Adipocyte (in vitro differentiated cells): ENCODE measurements at regions not wholly inside any gene's neighbourhood (a gene's known extent, or its start where the extent isn't known, plus 50 kb on each side); places are given as distances from the start of the nearest gene placed in this dataset.

Experiments
- DNase-seq: peaks from one replicate; pipeline ENCODE4 v3.0.0-alpha.2; 2015; ENCODE audit warnings: low read depth
- H3K27me3 ChIP-seq: replicated peaks from 2 replicates; pipeline ENCODE4 v1.7.0; 2013; ENCODE audit warnings: mild to moderate bottlenecking, low read length, moderate library complexity; ENCODE audit not compliant: control insufficient read depth, insufficient read depth
- H3K36me3 ChIP-seq: 2 replicates; pipeline ENCODE4 v1.7.0; 2013; ENCODE audit warnings: low read length, mild to moderate bottlenecking, moderate library complexity; ENCODE audit not compliant: control insufficient read depth, insufficient read depth, severe bottlenecking
- H3K4me1 ChIP-seq: 2 replicates; pipeline ENCODE4 v1.7.0; 2013; ENCODE audit warnings: mild to moderate bottlenecking, low read length, moderate library complexity; ENCODE audit not compliant: control insufficient read depth, insufficient read depth
- H3K4me3 ChIP-seq: 2 replicates; pipeline ENCODE4 v1.7.0; 2013; ENCODE audit warnings: mild to moderate bottlenecking, low read length, moderate library complexity
- H3K9ac ChIP-seq: 2 replicates; pipeline ENCODE4 v1.7.0; 2013; ENCODE audit warnings: mild to moderate bottlenecking, low read length, moderate library complexity
- H3K9me3 ChIP-seq: 2 replicates; pipeline ENCODE4 v1.7.0; 2013; ENCODE audit warnings: mild to moderate bottlenecking, low read length, moderate library complexity; ENCODE audit not compliant: control insufficient read depth

GRCh38 chr2:16496426-16497388 is 168.9 kb downstream of the CYRIA start:
- H3K9ac ChIP-seq: no peak overlapping the region
- H3K4me3 ChIP-seq: no peak overlapping the region
- H3K4me1 ChIP-seq: peaks cover 6% of the 10 kb centered on the region
- peaks cover 22% of the 10 kb centered on the region for H3K27me3 ChIP-seq
- no peaks in the 10 kb centered on the region for H3K36me3 ChIP-seq
- no peaks in the 10 kb centered on the region for H3K9me3 ChIP-seq
- no peak for DNase-seq

- peaks cover 22% of the 10 kb centered on the region for H3K27me3 ChIP-seq
- H3K4me1 ChIP-seq: peaks cover 6% of the 10 kb centered on the region
- no peak overlapping the region for H3K4me3 ChIP-seq
- no peak for DNase-seq
- no peaks in the 10 kb centered on the region for H3K9me3 ChIP-seq
- H3K36me3 ChIP-seq: no peaks in the 10 kb centered on the region
- H3K9ac ChIP-seq: no peak overlapping the region
Observed at GRCh38 chr2:16495509-16496208, 170.0 kb downstream of the CYRIA start.

- H3K9ac ChIP-seq: no peak overlapping the region
- peaks cover 6% of the 10 kb centered on the region for H3K4me1 ChIP-seq
- no peak for DNase-seq
Observed at GRCh38 chr2:16494836-16495508, 170.7 kb downstream of the CYRIA start.

DNA sequence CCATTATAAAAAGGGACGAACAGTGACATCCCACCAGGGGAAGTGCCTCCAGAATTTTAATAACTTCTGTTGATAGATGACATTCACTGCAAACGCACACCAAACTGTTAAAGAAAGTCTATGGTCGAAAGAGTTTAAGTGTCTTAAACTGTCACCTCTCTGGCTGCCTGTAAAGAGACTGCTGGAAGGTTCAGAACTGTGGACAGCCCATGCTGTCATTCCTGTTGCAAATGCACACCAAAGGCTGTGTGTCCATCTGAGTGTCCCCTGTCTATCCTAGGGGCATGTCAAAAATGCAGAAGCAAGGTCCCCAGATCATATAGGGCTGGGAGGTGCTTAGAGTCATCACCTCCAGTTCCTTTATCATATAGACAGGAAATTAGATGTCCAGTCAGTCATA is 171.8 kb downstream of the CYRIA start:
- H3K9ac ChIP-seq: no peak overlapping the region
- no peak overlapping the region for H3K4me3 ChIP-seq
- no peaks in the 10 kb centered on the region for H3K9me3 ChIP-seq
- DNase-seq: no peak
- H3K36me3 ChIP-seq: no peaks in the 10 kb centered on the region
- peaks cover 6% of the 10 kb centered on the region for H3K4me1 ChIP-seq
- H3K27me3 ChIP-seq: peaks cover 15% of the 10 kb centered on the region

More at GRCh38 chr2:16494836-16495508, 170.7 kb downstream of the CYRIA start:
- Histone ChIP-seq H3K4me3 (no peak overlapping the region), H3K9me3 (no peaks in the 10 kb centered on the region), H3K27me3 (peaks cover 22% of the 10 kb centered on the region), H3K36me3 (no peaks in the 10 kb centered on the region)

DNA sequence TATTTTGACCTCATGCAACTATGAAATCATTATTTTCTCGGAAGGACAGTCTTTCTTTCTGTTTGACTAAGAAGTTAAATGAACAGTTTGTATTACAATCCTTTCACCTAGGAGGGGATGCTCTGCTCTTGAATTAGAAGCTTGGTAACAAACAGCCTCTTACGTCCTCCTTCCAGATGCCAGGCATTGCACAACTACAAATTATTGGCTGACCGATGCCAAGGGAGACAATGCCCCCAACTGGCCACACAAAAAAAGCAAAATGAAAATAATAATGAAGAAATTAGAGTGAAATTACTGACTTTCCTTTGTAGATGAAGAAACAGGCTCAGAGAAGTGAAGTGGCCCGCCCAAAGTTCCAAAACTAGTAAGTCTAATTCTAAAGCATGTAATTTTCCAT is 177.9 kb downstream of the CYRIA start:
- Histone ChIP-seq H3K9me3 (no peaks in the 10 kb centered on the region), H3K4me1 (no peaks in the 10 kb centered on the region), H3K9ac (no peak overlapping the region), H3K36me3 (no peaks in the 10 kb centered on the region), H3K4me3 (no peak overlapping the region), H3K27me3 (peaks cover 11% of the 10 kb centered on the region)
- DNase-seq: peak; percentile 11

- no peak overlapping the region for H3K4me3 ChIP-seq
- H3K27me3 ChIP-seq: peaks cover 11% of the 10 kb centered on the region
- no peak overlapping the region for H3K9ac ChIP-seq
- no peaks in the 10 kb centered on the region for H3K4me1 ChIP-seq
- no peaks in the 10 kb centered on the region for H3K9me3 ChIP-seq
- DNase-seq: no peak
- no peaks in the 10 kb centered on the region for H3K36me3 ChIP-seq
Observed at GRCh38 chr2:16485251-16485650, 180.4 kb downstream of the CYRIA start.

GRCh38 chr2:16482460-16482859 is 183.2 kb downstream of the CYRIA start:
- DNase-seq: no peak
- Histone ChIP-seq H3K4me3 (no peak overlapping the region), H3K9me3 (no peaks in the 10 kb centered on the region), H3K4me1 (no peaks in the 10 kb centered on the region), H3K36me3 (no peaks in the 10 kb centered on the region), H3K27me3 (peaks cover 11% of the 10 kb centered on the region), H3K9ac (no peak overlapping the region)

GRCh38 chr2:16481351-16481750 is 184.3 kb downstream of the CYRIA start:
- no peak for DNase-seq
- no peaks in the 10 kb centered on the region for H3K9me3 ChIP-seq
- H3K4me1 ChIP-seq: no peaks in the 10 kb centered on the region
- H3K27me3 ChIP-seq: peaks cover 7% of the 10 kb centered on the region
- no peak overlapping the region for H3K9ac ChIP-seq
- no peaks in the 10 kb centered on the region for H3K36me3 ChIP-seq
- no peak overlapping the region for H3K4me3 ChIP-seq

DNA sequence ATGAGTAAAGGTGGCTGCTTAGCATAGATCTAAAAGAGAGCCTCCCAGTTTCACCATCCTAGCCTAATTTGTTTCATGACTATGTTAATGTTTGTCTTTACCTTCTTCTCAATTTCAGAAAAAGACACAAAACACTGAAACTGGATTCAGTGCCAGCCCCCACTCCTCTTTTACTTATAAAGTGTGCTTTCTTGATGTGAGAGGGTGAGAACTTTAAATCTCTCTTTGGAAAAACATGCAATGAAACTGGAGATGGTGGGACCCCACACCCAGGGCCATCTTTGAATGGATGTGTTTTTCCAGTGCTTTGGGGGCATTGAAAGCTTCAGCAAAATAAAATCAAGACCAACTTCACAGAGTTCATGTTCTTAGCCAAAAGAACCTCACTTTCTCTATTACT is 185.9 kb downstream of the CYRIA start:
- no peaks in the 10 kb centered on the region for H3K36me3 ChIP-seq
- no peak for DNase-seq
- H3K9me3 ChIP-seq: no peaks in the 10 kb centered on the region
- no peaks in the 10 kb centered on the region for H3K4me1 ChIP-seq
- H3K4me3 ChIP-seq: no peak overlapping the region
- H3K9ac ChIP-seq: no peak overlapping the region
- H3K27me3 ChIP-seq: peaks cover 5% of the 10 kb centered on the region

- Histone ChIP-seq H3K36me3 (no peaks in the 10 kb centered on the region), H3K9ac (no peak overlapping the region), H3K27me3 (peaks cover 4% of the 10 kb centered on the region), H3K4me3 (no peak overlapping the region), H3K9me3 (no peaks in the 10 kb centered on the region), H3K4me1 (no peaks in the 10 kb centered on the region)
- no peak for DNase-seq
Observed at GRCh38 chr2:16478434-16479210, 187.0 kb downstream of the CYRIA start.
